Astrocyte (in vitro differentiated cells and primary cell): ENCODE measurements at regions not wholly inside any gene's neighbourhood (a gene's known extent, or its start where the extent isn't known, plus 50 kb on each side); places are given as distances from the start of the nearest gene placed in this dataset.

Experiments used
- DNase-seq: peaks from one replicate; pipeline ENCODE4 v3.0.0-alpha.2; 2010; ENCODE audit warnings: low read depth
- FAIRE-seq: peaks from 2 replicates; lab custom pipeline; 2011; peaks lifted over from hg19 to GRCh38; lab: Jason Lieb, UNC
- H2AFZ ChIP-seq: 2 replicates; pipeline ENCODE4 v1.6.0; 2012; ENCODE audit warnings: low read depth, low read length, inconsistent platforms
- H3K27ac ChIP-seq: 2 replicates; pipeline ENCODE4 v1.5.1; 2011; ENCODE audit warnings: low read depth, low read length, inconsistent platforms
- H3K27me3 ChIP-seq: 2 replicates; pipeline ENCODE4 v1.6.0; 2011; ENCODE audit warnings: low read length, inconsistent platforms; ENCODE audit not compliant: insufficient read depth
- H3K36me3 ChIP-seq: 2 replicates; pipeline ENCODE4 v1.5.1; 2011; ENCODE audit warnings: low read length, inconsistent platforms; ENCODE audit not compliant: insufficient read depth
- H3K4me1 ChIP-seq: 2 replicates; pipeline ENCODE4 v1.5.1; 2011; ENCODE audit warnings: low read length, inconsistent platforms; ENCODE audit not compliant: insufficient read depth
- H3K4me2 ChIP-seq: 2 replicates; pipeline ENCODE4 v1.6.0; 2012; ENCODE audit warnings: low read length, inconsistent platforms
- H3K4me3 ChIP-seq: 2 replicates; pipeline ENCODE4 v1.5.1; 2011; ENCODE audit warnings: low read depth, mild to moderate bottlenecking, low read length, inconsistent platforms; ENCODE audit not compliant: insufficient read depth
- H3K79me2 ChIP-seq: 2 replicates; pipeline ENCODE4 v1.6.0; 2012; ENCODE audit warnings: mild to moderate bottlenecking, low read length, inconsistent platforms; ENCODE audit not compliant: insufficient read depth
- H3K9ac ChIP-seq: 2 replicates; pipeline ENCODE4 v1.6.0; 2012; ENCODE audit warnings: mild to moderate bottlenecking, low read length, inconsistent platforms
- H3K9me3 ChIP-seq: 2 replicates; pipeline ENCODE4 v1.5.1; 2012; ENCODE audit warnings: low read depth, mild to moderate bottlenecking, low read length, inconsistent platforms; ENCODE audit not compliant: insufficient read depth
- H4K20me1 ChIP-seq: 2 replicates; pipeline ENCODE4 v1.6.0; 2012; ENCODE audit warnings: low read length, inconsistent platforms; ENCODE audit not compliant: insufficient read depth
- H3K27ac Mint-ChIP-seq: one replicate; pipeline ENCODE4 v1.8.0; 2021; ENCODE audit warnings: mild to moderate bottlenecking, mixed read lengths; ENCODE audit not compliant: unreplicated experiment
- H3K27me3 Mint-ChIP-seq: one replicate; pipeline ENCODE4 v1.8.0; 2021; ENCODE audit warnings: low read depth, mixed read lengths; ENCODE audit not compliant: unreplicated experiment
- H3K36me3 Mint-ChIP-seq: one replicate; pipeline ENCODE4 v1.8.0; 2021; ENCODE audit warnings: low read depth, mixed read lengths; ENCODE audit not compliant: unreplicated experiment
- H3K4me1 Mint-ChIP-seq: one replicate; pipeline ENCODE4 v1.8.0; 2021; ENCODE audit warnings: low read depth, mixed read lengths; ENCODE audit not compliant: unreplicated experiment
- H3K4me3 Mint-ChIP-seq: one replicate; pipeline ENCODE4 v1.8.0; 2021; ENCODE audit warnings: mild to moderate bottlenecking, moderate library complexity, mixed read lengths; ENCODE audit not compliant: unreplicated experiment
- H3K9me3 Mint-ChIP-seq: one replicate; pipeline ENCODE4 v1.8.0; 2021; ENCODE audit warnings: mild to moderate bottlenecking, mixed read lengths; ENCODE audit not compliant: unreplicated experiment
- CTCF ChIP-seq: IDR thresholded peaks from 2 replicates; pipeline ENCODE4 v1.5.1; 2011; ENCODE audit warnings: low read depth, mild to moderate bottlenecking, inconsistent platforms, low read length, moderate library complexity; ENCODE audit not compliant: insufficient read depth
- EZH2 ChIP-seq: IDR thresholded peaks from 2 replicates; pipeline ENCODE4 v1.6.1; 2012; ENCODE audit warnings: mild to moderate bottlenecking, low read length, inconsistent platforms; ENCODE audit not compliant: insufficient read depth

- Mint-ChIP-seq H3K27ac (no peak overlapping the region), H3K27me3 (peaks cover 15% of the 10 kb centered on the region), H3K9me3 (peaks cover 10% of the 10 kb centered on the region), H3K4me1 (no peaks in the 10 kb centered on the region), H3K36me3 (peaks cover 2% of the 10 kb centered on the region), H3K4me3 (no peak overlapping the region)
- H3K27ac ChIP-seq = no peak overlapping the region
- H3K9me3 ChIP-seq = no peaks in the 10 kb centered on the region
- no peaks in the 10 kb centered on the region for H3K79me2 ChIP-seq
- no peak for FAIRE-seq
- H3K36me3 ChIP-seq = no peaks in the 10 kb centered on the region
- no peak overlapping the region for H2AFZ ChIP-seq
- H3K4me3 ChIP-seq = no peak overlapping the region
- TF ChIP-seq CTCF = no peak
- no peak for TF ChIP-seq EZH2
- H3K4me1 ChIP-seq = no peaks in the 10 kb centered on the region
- H3K4me2 ChIP-seq = no peak overlapping the region
- H3K27me3 ChIP-seq = no peaks in the 10 kb centered on the region
- DNase-seq = no peak
- no peak overlapping the region for H3K9ac ChIP-seq
- no peaks in the 10 kb centered on the region for H4K20me1 ChIP-seq
These were observed 97.3 kb downstream of the ACAA2 start for GRCh38 chr18:49716035-49716434.

GRCh38 chr18:49709347-49709690 lies 104.0 kb downstream of the ACAA2 start:
- H3K9me3 ChIP-seq = no peaks in the 10 kb centered on the region
- peaks cover 8% of the 10 kb centered on the region for H3K4me1 ChIP-seq
- no peak overlapping the region for H3K4me3 Mint-ChIP-seq

More at GRCh38 chr18:49709347-49709690, 104.0 kb downstream of the ACAA2 start:
- H3K27me3 ChIP-seq = no peaks in the 10 kb centered on the region
- no peaks in the 10 kb centered on the region for H4K20me1 ChIP-seq
- no peak for DNase-seq
- FAIRE-seq = no peak
- H3K36me3 ChIP-seq = no peaks in the 10 kb centered on the region
- H3K4me3 ChIP-seq = no peak overlapping the region
- Mint-ChIP-seq H3K4me1 (peaks cover 6% of the 10 kb centered on the region), H3K27me3 (peaks cover 21% of the 10 kb centered on the region), H3K27ac (no peak overlapping the region), H3K36me3 (peaks cover 2% of the 10 kb centered on the region), H3K9me3 (peaks cover 3% of the 10 kb centered on the region)
- no peak overlapping the region for H3K4me2 ChIP-seq
- no peak overlapping the region for H3K27ac ChIP-seq
- TF ChIP-seq CTCF (no peak), EZH2 (no peak)
- H3K79me2 ChIP-seq = no peaks in the 10 kb centered on the region
- no peak overlapping the region for H2AFZ ChIP-seq
- no peak overlapping the region for H3K9ac ChIP-seq
